Esophagus muscularis mucosa (tissue), 4 donors: ENCODE measurements at regions not wholly inside any gene's neighbourhood (a gene's known extent, or its start where the extent isn't known, plus 50 kb on each side); places are given as distances from the start of the nearest gene placed in this dataset.

Source experiments
- DNase-seq: peaks from one replicate; pipeline ENCODE4 v3.0.0-alpha.2; 2017; ENCODE audit errors: extremely low spot score
- H3K27ac ChIP-seq, 4 donors: fragments of 200-600 bp; sonication (generic); replicated peaks in 1 of 4; 1 replicate in 3 of 4; 2 replicates in 1 of 4; pipeline ENCODE4 v1.5.1; 2016 to 2019; ENCODE audit warnings: mild to moderate bottlenecking in 1 of 4
- H3K27me3 ChIP-seq, 4 donors: fragments of 200-600 bp; sonication (generic); one replicate each; pipeline versions ENCODE4 v1.5.1 to v1.6.0; 2016 to 2019
- H3K36me3 ChIP-seq, 4 donors: fragments of 200-600 bp; sonication (generic); one replicate each; pipeline ENCODE4 v1.5.1; 2016 to 2019
- H3K4me1 ChIP-seq, 4 donors: fragments of 200-600 bp; sonication (generic); one replicate each; pipeline ENCODE4 v1.5.1; 2016 to 2019
- H3K4me3 ChIP-seq, 4 donors: fragments of 200-600 bp; sonication (generic); 1 replicate in 2 of 4; 2 replicates in 2 of 4; pipeline ENCODE4 v1.5.1; 2016 to 2019; ENCODE audit warnings: mild to moderate bottlenecking in 4 of 4, moderate library complexity in 1 of 4
- H3K9me3 ChIP-seq, 4 donors: fragments of 200-600 bp; sonication (generic); 1 replicate in 3 of 4; 2 replicates in 1 of 4; pipeline ENCODE4 v1.5.1; 2016 to 2019
- CTCF ChIP-seq, 3 experiments: fragments of 200-600 bp in 2 of 3; fragments of 450-650 bp in 1 of 3; sonication (generic) in 2 of 3; IDR thresholded peaks; one replicate each; pipeline ENCODE4 v1.5.1; 2017 to 2019; ENCODE audit warnings: antibody characterized with exemption in 3 of 3, mild to moderate bottlenecking in 2 of 3, moderate library complexity in 1 of 3
- EP300 ChIP-seq: sonication (generic); formaldehyde crosslinking; IDR thresholded peaks from one replicate; pipeline ENCODE4 v1.6.1; 2017; ENCODE audit warnings: antibody characterized with exemption
- POLR2A ChIP-seq: fragments of 450-650 bp; IDR thresholded peaks from one replicate; pipeline ENCODE4 v1.6.1; 2017; ENCODE audit warnings: antibody characterized with exemption, moderate library complexity, mild to moderate bottlenecking, low read depth
- POLR2AphosphoS5 ChIP-seq, 2 donors: sonication (generic); formaldehyde crosslinking; IDR thresholded peaks; one replicate each; pipeline ENCODE4 v1.6.1; 2017; ENCODE audit warnings: antibody characterized with exemption in 2 of 2
- WGBS: methylation state at CpG from one replicate; pipeline ENCODE4 v1.1.5; 2018; 5-methylcytosine and 5-hydroxymethylcytosine counted together
- intact Hi-C: fragments of 100-400 bp; cut with DNase I; formaldehyde crosslinking; loops from one replicate; pipeline ENCODE4 v1.15.1; 2023

GRCh38 chr22:49533886-49534285, 293.8 kb downstream of the BRD1 start:
- intact Hi-C loops: no loop called here
- no peaks in the 10 kb centered on the region for H3K4me1 ChIP-seq
- H3K36me3 ChIP-seq: no peaks in the 10 kb centered on the region
- WGBS: 91% methylated on average over 19 of the region's 19 CpGs
- peaks cover 0 to 79% (median 0%) of the 10 kb centered on the region in 4 donors for H3K27me3 ChIP-seq
- no peak overlapping the region for H3K27ac ChIP-seq
- no peaks in the 10 kb centered on the region for H3K9me3 ChIP-seq
- no peak overlapping the region for H3K4me3 ChIP-seq
- DNase-seq: no peak
- no peak for TF ChIP-seq CTCF (IDR thresholded peaks at IDR 0.05)
- TF ChIP-seq POLR2A: no peak
- TF ChIP-seq POLR2AphosphoS5 (IDR thresholded peaks at IDR 0.05): no peak
- no peak for TF ChIP-seq EP300

DNA sequence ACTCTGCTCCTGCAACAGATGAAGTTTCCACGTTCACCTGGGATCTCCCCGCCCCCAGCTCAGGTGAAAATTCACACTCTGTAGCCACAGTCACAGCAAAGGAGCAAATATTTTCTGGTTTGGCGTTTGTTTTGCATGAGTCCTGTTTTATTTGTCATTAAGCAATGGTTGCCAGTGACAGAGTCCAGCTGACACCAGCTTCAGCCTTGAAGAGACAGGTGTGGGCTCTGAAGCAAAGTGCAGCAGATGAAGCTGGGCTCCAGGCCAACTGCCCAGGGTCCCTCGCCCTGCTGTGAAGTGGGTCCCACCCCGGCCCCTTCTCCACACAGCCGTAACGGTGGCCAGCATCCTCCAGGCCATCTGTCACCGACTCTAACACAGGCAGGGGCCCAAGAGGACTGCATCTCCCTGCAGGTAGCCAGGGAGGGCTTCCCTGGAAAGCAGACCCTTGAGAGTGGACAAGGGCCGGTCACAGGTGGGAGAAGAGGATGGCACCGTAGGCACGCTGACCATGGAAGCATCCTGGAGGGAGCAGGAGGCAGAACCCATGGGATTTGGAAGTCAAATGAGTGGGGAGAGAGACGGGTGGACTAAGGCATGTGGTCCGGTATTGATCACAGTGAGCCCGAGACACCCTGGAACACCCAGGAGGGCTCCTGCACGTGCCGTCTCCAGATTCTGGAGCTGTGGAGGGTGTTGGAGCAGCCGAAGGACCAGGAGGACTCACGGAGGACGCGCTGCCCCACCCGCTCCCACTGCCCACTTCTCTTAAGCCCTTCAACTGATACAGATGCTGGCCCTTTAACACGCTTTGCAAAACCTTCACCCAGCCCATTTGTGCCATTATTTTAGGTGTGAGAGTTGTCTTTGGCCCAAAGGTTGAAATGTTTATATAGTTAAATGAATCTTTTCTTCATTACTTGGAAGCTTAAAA, 294.5 kb downstream of the BRD1 start:
- Histone ChIP-seq H3K4me1 (no peaks in the 10 kb centered on the region), H3K27ac (no peak overlapping the region), H3K4me3 (no peak overlapping the region), H3K9me3 (no peaks in the 10 kb centered on the region), H3K36me3 (no peaks in the 10 kb centered on the region), H3K27me3 (peaks cover 0 to 82% (median 0%) of the 10 kb centered on the region in 4 donors)
- 75% methylated on average over 17 of the region's 22 CpGs for WGBS
- intact Hi-C loops: no loop called here
- TF ChIP-seq CTCF (IDR thresholded peaks at IDR 0.05) (no peak), EP300 (no peak), POLR2A (no peak), POLR2AphosphoS5 (IDR thresholded peaks at IDR 0.05) (no peak)
- no peak for DNase-seq

- no peaks in the 10 kb centered on the region for H3K36me3 ChIP-seq
- DNase-seq: no peak
- H3K27me3 ChIP-seq: peaks cover 0 to 84% (median 0%) of the 10 kb centered on the region in 4 donors
- H3K27ac ChIP-seq: no peak overlapping the region
- no peaks in the 10 kb centered on the region for H3K4me1 ChIP-seq
- H3K4me3 ChIP-seq: no peak overlapping the region
- intact Hi-C loops: no loop called here
- TF ChIP-seq EP300 (no peak), POLR2A (no peak), CTCF (IDR thresholded peaks at IDR 0.05) (no peak), POLR2AphosphoS5 (IDR thresholded peaks at IDR 0.05) (no peak)
- WGBS: 66% methylated on average over 9 of the region's 11 CpGs
- H3K9me3 ChIP-seq: no peaks in the 10 kb centered on the region
These were observed 296.3 kb downstream of the BRD1 start for GRCh38 chr22:49531368-49531791.

GRCh38 chr22:49530671-49531367, 296.9 kb downstream of the BRD1 start:
- no peak for TF ChIP-seq CTCF (IDR thresholded peaks at IDR 0.05)
- TF ChIP-seq POLR2A: no peak
- no peak for TF ChIP-seq POLR2AphosphoS5 (IDR thresholded peaks at IDR 0.05)
- TF ChIP-seq EP300: no peak
- no peak for DNase-seq
- H3K9me3 ChIP-seq: no peaks in the 10 kb centered on the region

More at GRCh38 chr22:49530671-49531367, 296.9 kb downstream of the BRD1 start:
- 77% methylated on average over 16 of the region's 19 CpGs for WGBS
- intact Hi-C loops: no loop called here
- Histone ChIP-seq H3K4me3 (no peak overlapping the region), H3K4me1 (no peaks in the 10 kb centered on the region), H3K27me3 (peaks cover 0 to 82% (median 0%) of the 10 kb centered on the region in 4 donors), H3K27ac (no peak overlapping the region), H3K36me3 (no peaks in the 10 kb centered on the region)
